HepG2 (cell line): ENCODE measurements at regions not wholly inside any gene's neighbourhood (a gene's known extent, or its start where the extent isn't known, plus 50 kb on each side); places are given as distances from the start of the nearest gene placed in this dataset.

Experiments used
- ATAC-seq: fragments of 200-7000 bp; cut with Tn5 transposase; 3 replicates; pipeline ENCODE4 v1.9.1; 2020; ENCODE audit warnings: mild to moderate bottlenecking, moderate library complexity
- BruUV-seq: library from RNA; stranded (reverse); fragments of 400-500 nt; replicated peaks from 2 replicates; lab custom pipeline; 2021; lab: Mats Ljungman, UMichigan
- CTCF ChIA-PET: fragments of 300-600 bp; formaldehyde crosslinking; extraction: SDS; loops from one replicate; lab custom pipeline; 2021; ENCODE audit warnings: low total read pairs, inconsistent platforms, low intra/inter-chr PET ratio; lab: Yijun Ruan, JAX
- POLR2A ChIA-PET: fragments of 350-600 bp; sonication (Branson Sonifier 250); formaldehyde crosslinking; loops from one replicate; lab custom pipeline; 2020; ENCODE audit warnings: antibody characterized with exemption, inconsistent platforms; lab: Yijun Ruan, JAX
- DNase-seq: peaks from one replicate; pipeline ENCODE4 v3.0.0-alpha.2; 2015; ENCODE audit warnings: low spot score
- FAIRE-seq: peaks from 3 replicates; lab custom pipeline; 2011; peaks lifted over from hg19 to GRCh38; lab: Jason Lieb, UNC
- H2AFZ ChIP-seq: one replicate; pipeline ENCODE4 v1.6.1; 2011; ENCODE audit warnings: low read length, inconsistent platforms
- H3K27ac ChIP-seq: fragments of 300-600 bp; 3 replicates; pipeline ENCODE4 v1.8.0; 2011; ENCODE audit warnings: mixed run types, mild to moderate bottlenecking, mixed read lengths, low read length, inconsistent platforms; ENCODE audit not compliant: insufficient read depth; ENCODE audit errors: extremely low read length
- H3K27me3 ChIP-seq, 2 experiments: fragments of 200-600 bp in 1 of 2; 2 replicates in 1 of 2; 3 replicates in 1 of 2; pipeline versions ENCODE4 v1.6.0 to v1.8.0; 2011; ENCODE audit warnings: low read length in 2 of 2, mild to moderate bottlenecking in 2 of 2, moderate library complexity in 2 of 2, inconsistent platforms in 1 of 2; ENCODE audit not compliant: insufficient read depth in 2 of 2, control insufficient read depth in 1 of 2
- H3K36me3 ChIP-seq, 2 experiments: fragments of 200-600 bp in 1 of 2; replicated peaks in 1 of 2; 2 replicates in 1 of 2; 3 replicates in 1 of 2; pipeline versions ENCODE4 v1.5.1 to v1.8.0; 2011; ENCODE audit warnings: low read length in 2 of 2, inconsistent platforms in 1 of 2; ENCODE audit not compliant: insufficient read depth in 2 of 2, control insufficient read depth in 1 of 2
- H3K4me1 ChIP-seq: 2 replicates; pipeline ENCODE4 v1.5.1; 2012; ENCODE audit warnings: low read length, inconsistent platforms; ENCODE audit not compliant: insufficient read depth
- H3K4me2 ChIP-seq: 2 replicates; pipeline ENCODE4 v1.6.0; 2011; ENCODE audit warnings: low read depth, low read length, inconsistent platforms
- H3K4me3 ChIP-seq, 3 experiments: fragments of 200-600 bp in 1 of 3; sonication (generic), shearing (Covaris generic) in 1 of 3; replicated peaks in 1 of 3; 2 replicates each; pipeline ENCODE4 v1.5.1; 2011 to 2016; ENCODE audit warnings: low read length in 3 of 3, inconsistent platforms in 2 of 3, low read depth in 2 of 3, mild to moderate bottlenecking in 2 of 3, control low read depth in 1 of 3, mixed read lengths in 1 of 3; ENCODE audit not compliant: insufficient read depth in 1 of 3
- H3K79me2 ChIP-seq: one replicate; pipeline ENCODE4 v1.6.1; 2011; ENCODE audit warnings: low read length, inconsistent platforms; ENCODE audit not compliant: insufficient read depth
- H3K9ac ChIP-seq: 2 replicates; pipeline ENCODE4 v1.6.0; 2011; ENCODE audit warnings: mild to moderate bottlenecking, low read depth, low read length, inconsistent platforms; ENCODE audit not compliant: insufficient read depth
- H3K9me3 ChIP-seq: 2 replicates; pipeline ENCODE4 v1.5.1; 2012; ENCODE audit warnings: mild to moderate bottlenecking, low read length
- H4K20me1 ChIP-seq: 2 replicates; pipeline ENCODE4 v1.6.0; 2011; ENCODE audit warnings: inconsistent platforms, mild to moderate bottlenecking, low read length, moderate library complexity; ENCODE audit not compliant: insufficient read depth
- AGO1 ChIP-seq: fragments of 200-400 bp; formaldehyde crosslinking; IDR thresholded peaks from 2 replicates; pipeline ENCODE4 v1.6.1; 2017; ENCODE audit warnings: mild to moderate bottlenecking, low read depth, low read length, moderate library complexity; ENCODE audit not compliant: poor library complexity, severe bottlenecking
- BRD4 ChIP-seq: sonication (generic); formaldehyde crosslinking; IDR thresholded peaks from 2 replicates; pipeline ENCODE4 v1.4.0; 2020; ENCODE audit warnings: missing genetic modification reagents
- MXD4 ChIP-seq: IDR thresholded peaks from 2 replicates; pipeline ENCODE4 v1.6.1; 2016; ENCODE audit warnings: mild to moderate bottlenecking, missing biosample characterization, missing genetic modification reagents
- NFAT5 ChIP-seq: sonication (generic); formaldehyde crosslinking; IDR thresholded peaks from 2 replicates; pipeline ENCODE4 v1.4.0; 2020; ENCODE audit warnings: missing genetic modification reagents
- REST ChIP-seq, 2 experiments: IDR thresholded peaks; 2 replicates each; pipeline ENCODE4 v1.6.1; 2011 to 2012; ENCODE audit warnings: low read length in 2 of 2, borderline replicate concordance in 1 of 2, low read depth in 1 of 2, mild to moderate bottlenecking in 1 of 2, moderate library complexity in 1 of 2
- SP2 ChIP-seq: sonication (generic); formaldehyde crosslinking; IDR thresholded peaks from 2 replicates; pipeline ENCODE4 v1.5.1; 2020; ENCODE audit warnings: mild to moderate bottlenecking, missing genetic modification reagents
- TMF1 ChIP-seq: sonication (generic); formaldehyde crosslinking; IDR thresholded peaks from 2 replicates; pipeline ENCODE4 v1.8.1; 2022; ENCODE audit warnings: low read depth, missing genetic modification reagents
- ZNF274 ChIP-seq: sonication (generic); formaldehyde crosslinking; IDR thresholded peaks from 2 replicates; pipeline ENCODE4 v1.5.1; 2020; ENCODE audit warnings: mild to moderate bottlenecking, missing genetic modification reagents
- ZNF367 ChIP-seq: sonication (generic); formaldehyde crosslinking; IDR thresholded peaks from 2 replicates; pipeline ENCODE4 v1.4.0; 2020; ENCODE audit warnings: missing genetic modification reagents, borderline replicate concordance
- WGBS: methylation state at CpG from one replicate; pipeline ENCODE4 v1.1.6; 2017; ENCODE audit warnings: low lambda C conversion rate; 5-methylcytosine and 5-hydroxymethylcytosine counted together
- in situ Hi-C: cut with HindIII; loops from 2 replicates; pipeline ENCODE4 v1.10.0; 2017; ENCODE audit warnings: low pct_unique_long_range_greater_than_20kb; ENCODE audit not compliant: extremely low pct_ligation_motif_present
- intact Hi-C: fragments of 100-400 bp; cut with micrococcal nuclease; formaldehyde crosslinking; loops from one replicate; pipeline ENCODE4 v1.10.0; 2022; ENCODE audit not compliant: unreplicated experiment
- TF ChIP-seq, protein P1 (sequence below): sonication (generic); formaldehyde crosslinking; IDR thresholded peaks from 2 replicates; pipeline ENCODE4 v1.5.0; 2020; ENCODE audit warnings: mild to moderate bottlenecking, missing genetic modification reagents
- TF ChIP-seq, protein P2 (sequence below): sonication (generic); formaldehyde crosslinking; IDR thresholded peaks from 2 replicates; pipeline ENCODE4 v1.4.0; 2020; ENCODE audit warnings: low read depth, mild to moderate bottlenecking, missing genetic modification reagents

GRCh38 chr4:27819246-27819645 lies 958.6 kb downstream of the STIM2 start (continued):
- TF ChIP-seq ZNF367 (CRISPR knock-in tag): no peak
- no peak for TF ChIP-seq ZNF274 (CRISPR knock-in tag)
- TF ChIP-seq AGO1: no peak
- TF ChIP-seq TMF1 (CRISPR knock-in tag): no peak
- TF ChIP-seq MXD4 (CRISPR knock-in tag): no peak

DNA sequence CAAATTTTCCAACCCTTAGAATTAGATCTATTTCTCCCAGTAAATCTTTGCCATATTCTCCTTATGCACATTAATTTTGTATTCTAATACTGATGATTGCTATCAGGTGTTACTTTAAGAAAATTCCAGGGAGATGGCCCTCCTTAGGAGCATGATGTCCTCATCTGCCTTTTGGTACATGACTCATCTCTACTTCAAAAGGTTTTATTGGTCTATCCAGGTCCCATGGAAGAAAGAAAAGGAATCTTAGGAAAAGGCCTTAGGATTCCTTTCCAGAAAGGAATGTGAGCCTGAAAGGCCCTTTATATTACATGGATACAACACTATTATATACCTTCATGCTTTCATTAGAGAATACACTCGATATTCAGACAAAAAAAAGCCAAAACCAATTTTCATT lies 968.2 kb downstream of the STIM2 start:
- no peaks in the 10 kb centered on the region for H3K79me2 ChIP-seq
- H3K9ac ChIP-seq: no peak overlapping the region
- no peaks in the 10 kb centered on the region for H4K20me1 ChIP-seq
- no peaks in the 10 kb centered on the region for H3K36me3 ChIP-seq
- no TSS peak for BruUV-seq
- H2AFZ ChIP-seq: no peak overlapping the region
- FAIRE-seq (no peak), DNase-seq (no peak), ATAC-seq (no peak)
- POLR2A ChIA-PET: no interaction called here
- 0% methylated on average over 1 of the region's 1 CpG for WGBS
- no peaks in the 10 kb centered on the region; the same call in 1 of the 2 replicates for H3K9me3 ChIP-seq
- H3K27ac ChIP-seq: no peak overlapping the region
- H3K4me2 ChIP-seq: no peak overlapping the region
- H3K4me1 ChIP-seq: no peaks in the 10 kb centered on the region
- no peaks in the 10 kb centered on the region for H3K27me3 ChIP-seq
- intact Hi-C loops: no loop called here
- no peak overlapping the region for H3K4me3 ChIP-seq
- CTCF ChIA-PET: no interaction called here
- in situ Hi-C loops: no loop called here
- TF ChIP-seq BRD4 (CRISPR knock-in tag) (no peak), NFAT5 (CRISPR knock-in tag) (no peak), SP2 (CRISPR knock-in tag) (no peak), REST (IDR thresholded peaks at IDR 0.05; ENCODE audit: borderline replicate concordance in 1 of 2, low read depth in 1 of 2, low read length in 2 of 2) (no peak)
- TF ChIP-seq, protein P1, sequence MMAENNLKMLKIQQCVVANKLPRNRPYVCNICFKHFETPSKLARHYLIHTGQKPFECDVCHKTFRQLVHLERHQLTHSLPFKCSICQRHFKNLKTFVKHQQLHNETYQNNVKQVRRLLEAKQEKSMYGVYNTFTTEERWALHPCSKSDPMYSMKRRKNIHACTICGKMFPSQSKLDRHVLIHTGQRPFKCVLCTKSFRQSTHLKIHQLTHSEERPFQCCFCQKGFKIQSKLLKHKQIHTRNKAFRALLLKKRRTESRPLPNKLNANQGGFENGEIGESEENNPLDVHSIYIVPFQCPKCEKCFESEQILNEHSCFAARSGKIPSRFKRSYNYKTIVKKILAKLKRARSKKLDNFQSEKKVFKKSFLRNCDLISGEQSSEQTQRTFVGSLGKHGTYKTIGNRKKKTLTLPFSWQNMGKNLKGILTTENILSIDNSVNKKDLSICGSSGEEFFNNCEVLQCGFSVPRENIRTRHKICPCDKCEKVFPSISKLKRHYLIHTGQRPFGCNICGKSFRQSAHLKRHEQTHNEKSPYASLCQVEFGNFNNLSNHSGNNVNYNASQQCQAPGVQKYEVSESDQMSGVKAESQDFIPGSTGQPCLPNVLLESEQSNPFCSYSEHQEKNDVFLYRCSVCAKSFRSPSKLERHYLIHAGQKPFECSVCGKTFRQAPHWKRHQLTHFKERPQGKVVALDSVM (CRISPR knock-in tag): no peak
- TF ChIP-seq, protein P2, sequence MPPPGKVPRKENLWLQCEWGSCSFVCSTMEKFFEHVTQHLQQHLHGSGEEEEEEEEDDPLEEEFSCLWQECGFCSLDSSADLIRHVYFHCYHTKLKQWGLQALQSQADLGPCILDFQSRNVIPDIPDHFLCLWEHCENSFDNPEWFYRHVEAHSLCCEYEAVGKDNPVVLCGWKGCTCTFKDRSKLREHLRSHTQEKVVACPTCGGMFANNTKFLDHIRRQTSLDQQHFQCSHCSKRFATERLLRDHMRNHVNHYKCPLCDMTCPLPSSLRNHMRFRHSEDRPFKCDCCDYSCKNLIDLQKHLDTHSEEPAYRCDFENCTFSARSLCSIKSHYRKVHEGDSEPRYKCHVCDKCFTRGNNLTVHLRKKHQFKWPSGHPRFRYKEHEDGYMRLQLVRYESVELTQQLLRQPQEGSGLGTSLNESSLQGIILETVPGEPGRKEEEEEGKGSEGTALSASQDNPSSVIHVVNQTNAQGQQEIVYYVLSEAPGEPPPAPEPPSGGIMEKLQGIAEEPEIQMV (CRISPR knock-in tag): no peak
